Fibroblast of gingiva (primary cell): ENCODE measurements at regions not wholly inside any gene's neighbourhood (a gene's known extent, or its start where the extent isn't known, plus 50 kb on each side); places are given as distances from the start of the nearest gene placed in this dataset.
A peak's percentile ranks its signal among the peaks of the same experiment; 100 is the strongest.
"Not testable (repeated sequence)": the region's sequence is repeated elsewhere in the genome, so short reads cannot be mapped to it uniquely, and the experiment has no call there.

ENCODE experiments used
- DNase-seq: peaks from one replicate; pipeline ENCODE4 v3.0.0-alpha.2; 2011; ENCODE audit warnings: low read depth

DNA sequence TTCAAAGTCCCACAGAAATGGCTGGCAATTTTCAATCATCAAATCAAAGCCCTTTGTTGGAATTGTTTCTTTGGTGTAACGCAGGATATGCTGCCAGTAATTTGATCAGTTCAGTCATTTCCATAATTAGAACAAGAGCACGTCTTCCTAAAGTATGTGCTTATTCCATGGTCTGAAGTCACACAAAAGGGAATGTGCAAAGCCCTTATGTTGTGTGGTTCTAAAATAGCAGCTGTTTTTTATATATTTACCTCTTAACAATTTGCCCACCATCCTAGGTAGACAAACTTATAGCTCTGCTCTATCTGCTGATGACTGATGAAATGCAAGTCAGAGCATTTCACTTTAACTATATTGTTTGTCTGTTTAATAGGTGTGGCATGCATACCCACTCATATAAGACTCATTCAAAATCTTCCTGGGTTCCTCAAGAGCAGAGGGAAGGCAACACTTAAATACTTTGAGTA, 176.1 kb upstream of the SLC38A2 start:
- DNase-seq: peak; percentile 84

DNA sequence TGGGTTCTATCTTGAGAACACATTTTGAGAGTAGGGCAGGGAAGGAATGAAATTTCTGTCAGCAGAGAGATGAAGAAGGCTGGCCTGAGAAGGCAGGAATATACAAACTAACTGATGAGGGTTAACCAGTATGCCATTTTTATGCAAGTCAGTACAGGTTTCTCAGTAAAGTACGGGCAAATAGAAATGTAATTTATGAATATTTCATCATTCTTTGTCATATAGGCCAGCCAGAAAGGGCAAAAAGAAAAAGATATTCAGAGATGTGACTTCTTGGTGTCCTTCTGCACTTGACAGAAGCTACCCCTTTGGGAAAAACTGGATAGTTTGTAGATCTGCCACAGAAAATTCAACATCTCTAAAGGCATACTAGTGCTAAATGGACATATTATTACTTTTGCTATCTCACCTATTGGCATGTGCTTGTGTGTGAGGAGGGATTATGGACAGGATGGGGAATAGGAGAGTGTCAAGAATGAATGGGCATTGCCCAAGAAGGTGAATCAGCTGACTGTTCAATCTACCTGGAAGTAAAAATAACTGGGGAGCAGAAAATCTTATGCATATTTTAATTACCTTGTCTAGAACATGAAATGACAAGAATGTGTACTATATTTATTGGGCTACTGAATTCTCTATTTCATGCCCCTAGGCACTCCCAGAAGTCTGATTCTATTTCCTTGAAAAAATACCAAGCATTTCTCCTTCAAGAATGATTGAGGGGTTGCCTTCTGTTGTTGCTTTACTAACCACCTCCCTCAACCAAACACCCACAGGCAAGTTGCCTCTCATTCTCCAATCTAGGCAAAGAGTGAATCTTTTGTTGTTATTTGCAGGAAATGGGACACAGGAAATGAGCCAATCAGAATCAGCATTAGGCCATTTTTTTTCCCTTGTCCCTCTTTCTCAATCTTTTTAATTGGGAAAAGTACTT, 175.1 kb upstream of the SLC38A2 start:
- peak; percentile 60 for DNase-seq

DNA sequence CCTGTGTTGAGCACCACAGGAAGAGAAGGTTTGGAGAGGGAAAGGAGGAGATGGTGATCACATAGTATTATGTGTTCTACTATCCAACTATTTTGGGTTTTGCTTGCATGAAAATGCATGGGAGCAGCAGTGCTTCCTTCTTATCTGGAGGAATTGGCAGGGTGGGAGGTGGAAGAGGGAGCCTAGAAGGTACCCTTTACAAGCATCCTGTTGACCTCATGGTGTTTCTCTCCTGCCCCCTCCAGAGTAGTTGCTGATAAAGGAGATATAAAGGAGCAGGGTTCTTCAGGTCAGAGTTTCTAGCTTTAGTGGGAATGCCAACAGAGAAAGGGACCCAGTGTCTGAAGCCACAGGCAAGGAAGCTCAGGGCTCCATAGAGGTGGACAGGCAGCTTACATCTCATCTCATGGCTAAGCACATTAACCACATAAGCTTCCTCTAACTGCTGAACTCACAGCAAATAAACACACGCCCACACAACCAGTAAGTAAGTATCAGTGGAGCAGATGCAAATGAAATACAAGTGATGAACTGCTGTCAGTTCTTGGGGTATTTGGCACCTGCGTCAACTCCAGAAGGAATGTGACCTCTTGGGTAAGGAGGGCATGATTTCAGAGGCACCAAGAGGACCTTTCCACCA, 174.2 kb upstream of the SLC38A2 start:
- no peak for DNase-seq

DNA sequence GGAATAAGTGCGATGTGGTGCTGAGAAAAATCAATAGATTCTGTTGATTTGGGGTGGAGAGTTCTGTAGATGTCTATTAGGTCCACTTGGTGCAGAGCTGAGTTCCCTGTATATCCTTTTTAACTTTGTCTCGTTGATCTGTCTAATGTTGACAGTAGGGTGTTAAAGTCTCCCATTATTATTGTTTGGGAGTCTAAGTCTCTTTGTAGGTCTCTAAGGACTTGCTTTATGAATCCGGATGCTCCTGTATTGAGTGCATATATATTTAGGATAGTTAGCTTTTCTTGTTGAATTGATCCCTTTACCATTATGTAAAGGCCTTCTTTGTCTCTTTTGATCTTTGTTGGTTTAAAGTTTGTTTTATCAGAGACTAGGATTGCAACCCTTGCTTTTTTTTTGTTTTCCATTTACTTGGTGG, 170.8 kb upstream of the SLC38A2 start:
- not testable (repeated sequence) for DNase-seq

DNA sequence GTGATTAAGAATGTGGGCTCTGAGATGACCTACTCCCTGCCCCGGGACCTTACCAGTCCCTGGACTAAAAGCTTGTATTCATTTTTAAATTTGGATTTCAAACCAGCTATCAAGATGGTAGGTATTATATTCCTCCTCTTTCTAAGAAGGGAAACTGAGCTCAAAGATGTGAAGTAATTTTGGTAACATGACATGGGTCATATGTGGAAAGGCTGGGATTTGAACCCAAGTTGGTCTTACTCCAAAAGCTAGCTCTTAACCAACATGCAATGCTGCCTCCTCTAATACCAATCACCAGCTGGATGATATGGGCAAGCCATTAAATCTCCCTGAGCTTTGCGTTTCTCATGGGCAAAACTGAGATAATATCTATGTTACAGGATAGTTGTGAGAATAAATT, 166.4 kb upstream of the SLC38A2 start:
- DNase-seq: no peak

DNA sequence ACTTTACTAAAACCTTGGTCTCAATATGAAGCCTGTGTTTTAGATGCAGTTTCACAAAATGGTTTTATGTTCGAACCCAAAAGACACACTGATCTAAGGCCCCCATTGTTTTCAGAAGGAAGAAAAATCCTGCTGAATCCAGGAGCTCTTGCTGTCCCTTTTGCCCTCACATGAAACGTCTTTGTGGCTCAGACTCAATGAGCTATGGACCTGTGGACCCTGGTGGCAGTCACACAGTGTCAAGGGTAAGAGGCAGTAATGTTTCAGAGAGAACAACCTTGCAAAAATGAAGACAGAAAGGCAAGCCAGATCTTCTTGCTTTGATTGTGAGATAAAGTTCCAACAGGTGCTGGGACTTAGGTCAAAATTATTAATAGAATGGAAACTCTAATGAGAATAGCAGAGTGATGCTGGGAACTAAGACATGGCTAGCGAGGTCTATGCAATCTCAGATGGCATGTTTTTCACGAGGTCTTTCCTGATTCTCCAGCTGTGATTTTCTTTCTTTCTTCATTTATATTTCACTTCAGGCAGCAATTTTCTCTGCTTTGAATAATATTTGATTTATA, 164.9 kb upstream of the SLC38A2 start:
- DNase-seq: no peak

DNA sequence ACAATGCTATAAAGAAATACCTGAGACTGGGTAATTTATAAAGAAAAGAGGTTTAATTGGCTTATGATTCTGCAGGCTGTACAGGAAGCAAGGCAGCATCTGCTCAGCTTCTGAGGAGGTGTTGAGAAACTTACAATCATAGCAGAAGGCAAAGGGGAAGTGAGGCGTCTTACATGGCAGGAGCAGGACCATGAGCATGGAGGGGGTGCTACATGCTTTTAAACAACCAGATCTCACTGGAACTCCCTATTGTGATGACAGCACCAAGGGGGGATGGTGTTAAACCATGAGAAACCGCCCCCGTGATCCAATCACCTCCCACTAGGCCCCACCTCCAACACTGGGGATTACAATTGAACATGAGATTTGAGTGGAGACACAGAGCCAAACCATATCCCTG, 163.7 kb upstream of the SLC38A2 start:
- not testable (repeated sequence) for DNase-seq

DNA sequence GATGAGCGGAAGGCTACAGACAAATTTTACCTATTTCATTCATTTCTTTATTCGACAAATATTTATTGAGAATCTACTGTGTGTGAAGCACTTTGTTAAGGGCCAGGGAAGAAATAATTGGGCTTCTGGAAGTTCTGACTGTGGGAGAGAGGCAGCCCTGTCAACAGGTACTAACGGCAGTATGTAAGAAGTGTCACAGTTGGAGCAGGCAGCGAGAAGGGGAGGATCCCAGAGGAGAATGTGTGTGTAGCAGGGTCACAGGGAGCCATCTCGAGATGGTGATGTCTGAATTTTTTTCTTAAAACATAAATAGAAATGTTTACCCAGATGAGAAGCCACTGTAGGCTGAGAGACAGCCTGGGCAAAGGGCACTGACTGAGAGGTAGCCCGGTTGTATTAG, 163.3 kb upstream of the SLC38A2 start:
- DNase-seq: no peak

DNA sequence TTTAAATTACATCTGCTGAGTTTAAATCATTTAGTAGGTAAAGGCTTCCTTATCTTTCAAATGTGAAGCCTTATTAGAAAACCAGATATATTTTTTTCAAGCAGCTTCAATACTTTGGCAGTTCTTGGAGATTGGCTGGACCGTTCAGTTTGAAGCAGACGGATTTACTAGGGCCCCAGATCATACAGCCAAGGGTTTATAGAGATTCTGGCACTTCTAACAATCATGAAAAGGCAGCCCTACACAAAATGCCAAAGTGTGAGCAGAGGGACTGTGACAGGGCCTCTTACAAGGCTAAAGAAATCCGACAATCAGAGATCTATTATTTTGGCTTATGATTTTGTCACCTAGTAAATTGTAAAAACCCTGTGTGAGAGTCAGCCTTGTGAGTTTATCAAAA, 162.8 kb upstream of the SLC38A2 start:
- DNase-seq: no peak

DNA sequence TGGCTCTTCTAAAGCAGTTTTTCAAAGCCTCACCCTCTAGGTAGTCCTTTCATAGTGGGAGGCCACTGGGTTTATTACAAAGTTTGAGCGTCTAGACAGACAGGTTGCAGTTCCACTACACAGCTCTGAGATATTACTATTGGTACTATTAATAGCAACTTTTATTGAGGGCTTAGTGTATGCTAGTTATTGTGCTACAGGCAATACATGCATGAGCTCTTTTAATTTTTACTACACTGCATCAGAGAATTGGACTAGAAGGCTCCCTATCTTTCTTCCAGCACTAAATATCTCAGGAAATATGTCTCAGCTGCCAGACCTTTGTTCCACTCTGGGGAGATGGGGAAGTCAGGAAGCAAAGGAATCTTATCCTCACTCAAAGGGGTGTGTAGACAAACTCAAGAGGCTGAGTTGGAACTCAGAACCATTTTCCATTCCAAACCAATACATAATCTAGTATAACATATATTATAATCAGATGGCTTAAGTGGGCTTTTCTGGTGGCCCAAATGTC, 161.8 kb upstream of the SLC38A2 start:
- no peak for DNase-seq

DNA sequence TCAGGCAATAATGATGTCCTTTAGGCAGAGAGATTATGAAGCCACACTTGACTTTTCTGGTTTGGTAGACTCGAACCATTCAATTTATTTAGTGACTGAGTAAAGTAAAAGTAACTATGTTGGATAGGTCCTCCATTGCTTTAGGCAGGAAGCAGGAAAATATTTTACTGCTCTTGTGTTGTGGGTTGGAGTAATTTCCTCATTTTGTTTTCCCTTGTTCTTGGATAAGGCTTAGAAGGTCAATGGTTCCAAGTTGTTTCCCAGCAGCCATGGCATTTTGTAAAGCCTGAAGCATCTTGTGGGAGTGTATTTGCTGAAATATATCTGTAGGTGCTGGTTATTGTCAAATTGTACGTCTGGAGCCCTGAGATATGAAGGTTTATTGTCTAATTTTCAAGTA, 161.2 kb upstream of the SLC38A2 start:
- DNase-seq: no peak

DNA sequence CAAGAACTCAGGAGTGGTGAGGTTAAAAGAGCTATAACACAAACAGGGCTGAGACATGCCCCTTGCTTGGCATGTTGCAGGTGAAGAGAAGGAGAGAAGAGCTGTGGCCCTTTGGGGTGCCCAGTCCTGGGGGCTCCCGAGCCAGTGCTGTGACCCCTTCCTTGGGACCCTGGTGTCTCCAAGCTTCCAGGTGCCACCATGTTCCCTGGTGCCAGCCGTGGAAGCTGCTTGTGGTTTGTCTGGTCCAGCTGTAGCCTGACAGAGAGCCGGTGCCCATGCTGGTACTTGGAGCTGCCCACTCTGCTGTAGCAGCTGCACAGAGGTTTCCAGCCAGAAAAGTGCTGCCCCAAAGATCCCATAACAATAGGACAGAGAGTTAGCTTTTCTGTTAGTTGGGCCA, 159.2 kb upstream of the SLC38A2 start:
- no peak for DNase-seq

DNA sequence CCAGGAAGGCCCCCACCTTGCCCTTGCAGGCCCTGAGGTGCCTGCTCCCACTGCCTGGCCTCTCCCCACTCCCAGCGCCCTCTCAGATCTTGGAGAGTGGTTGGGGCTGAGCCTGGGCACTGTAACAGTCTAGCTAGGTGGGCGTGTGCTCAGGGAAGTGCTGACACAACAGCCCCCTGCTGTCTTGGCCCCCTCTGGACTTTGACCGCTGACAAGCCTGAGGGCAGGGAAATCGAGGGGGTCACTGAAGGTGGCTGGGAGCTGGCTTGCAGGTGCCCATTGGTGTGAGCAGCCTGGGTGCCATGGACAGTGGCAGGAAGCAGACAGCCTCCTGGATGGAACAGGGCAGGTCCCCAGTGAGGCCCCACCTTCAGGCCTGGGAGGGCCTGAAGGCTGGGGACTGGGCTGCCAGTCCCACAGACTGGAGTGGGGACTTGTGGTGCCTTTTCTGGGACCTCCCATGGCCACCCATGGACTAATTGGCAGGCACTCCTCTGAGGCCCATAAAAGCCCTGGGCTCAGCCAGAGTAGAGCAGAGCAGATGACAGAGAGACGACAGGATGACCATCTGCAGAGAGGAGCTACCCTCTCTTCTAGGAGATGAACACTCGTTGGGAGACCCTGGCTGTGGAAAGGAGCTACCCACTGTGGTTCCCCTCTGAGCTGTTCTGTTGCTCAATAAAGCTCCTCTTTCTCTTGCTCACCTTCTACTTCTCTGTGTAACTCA, 158.6 kb upstream of the SLC38A2 start:
- no peak for DNase-seq

DNA sequence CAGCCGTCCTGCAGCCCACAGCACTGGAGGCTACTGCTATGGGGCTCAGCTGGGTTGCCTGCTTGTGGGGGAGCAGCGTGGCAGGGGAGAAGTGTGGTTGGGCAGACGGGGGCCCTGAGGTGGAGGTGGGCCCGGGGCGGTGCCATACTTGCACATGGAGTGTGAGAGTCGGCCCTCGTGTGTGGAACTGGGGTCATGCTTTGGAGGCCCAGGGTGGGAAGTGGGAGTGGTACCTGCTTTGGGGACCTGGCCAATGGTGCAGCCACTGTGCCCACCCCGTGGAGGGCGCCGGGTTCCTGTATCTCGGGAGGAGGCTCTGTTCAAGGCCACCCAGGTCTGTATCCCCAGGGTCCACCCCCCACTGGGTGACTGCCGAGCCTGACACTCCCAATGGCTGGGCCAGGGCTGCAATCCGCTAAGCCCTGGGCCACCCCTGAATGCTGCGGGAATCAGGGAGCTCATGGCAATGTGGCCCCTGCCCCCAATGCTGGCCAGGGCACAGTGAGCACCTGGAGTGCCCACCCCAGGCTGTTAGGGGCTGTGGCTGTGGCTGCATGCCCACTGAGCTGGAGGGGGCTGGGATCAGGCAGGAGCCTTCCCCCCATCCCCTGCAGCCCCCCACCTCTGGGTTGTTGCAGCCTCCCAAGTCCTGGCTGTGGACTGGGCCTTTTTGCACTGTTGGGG, 157.9 kb upstream of the SLC38A2 start:
- no peak for DNase-seq

DNA sequence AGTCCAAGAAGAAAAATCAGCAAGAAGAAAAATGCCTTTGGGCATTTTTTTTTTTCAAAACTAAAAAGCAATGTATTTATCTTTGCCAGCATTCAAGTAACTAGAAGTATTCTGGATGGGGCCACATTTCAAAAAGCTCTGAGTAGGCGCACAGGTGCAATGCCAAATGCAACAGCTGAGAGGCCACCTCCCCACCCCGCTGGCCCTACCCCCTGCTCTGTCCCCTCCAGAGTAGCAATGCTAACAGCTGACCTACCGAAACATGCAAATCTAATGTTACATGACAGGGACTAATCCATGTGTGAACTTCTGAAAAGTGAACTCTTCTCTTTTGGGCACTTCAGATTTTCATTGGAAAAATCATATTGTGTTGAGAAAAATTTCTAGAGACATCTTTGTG, 153.7 kb upstream of the SLC38A2 start:
- DNase-seq: no peak

DNA sequence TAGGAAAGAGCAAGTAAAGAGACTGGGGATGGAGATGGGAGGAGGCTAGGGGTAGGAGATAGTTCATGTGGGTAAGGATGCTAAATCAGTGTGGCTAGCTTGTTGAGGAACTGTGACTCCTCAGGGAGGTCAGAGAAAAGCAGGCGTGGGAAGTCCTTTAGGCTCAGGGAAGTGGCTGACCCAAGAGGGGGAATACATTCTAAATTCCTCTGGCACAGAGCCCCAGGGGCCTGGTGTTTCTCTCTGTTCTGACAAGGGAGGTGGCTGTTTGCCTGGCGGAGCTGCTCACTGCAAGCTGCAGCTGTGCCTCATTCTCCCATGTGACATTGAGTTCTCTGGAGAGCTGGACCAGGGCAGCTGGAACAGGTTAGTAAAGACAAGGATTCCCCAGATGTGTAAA, 152.2 kb upstream of the SLC38A2 start:
- DNase-seq: peak; percentile 88

DNA sequence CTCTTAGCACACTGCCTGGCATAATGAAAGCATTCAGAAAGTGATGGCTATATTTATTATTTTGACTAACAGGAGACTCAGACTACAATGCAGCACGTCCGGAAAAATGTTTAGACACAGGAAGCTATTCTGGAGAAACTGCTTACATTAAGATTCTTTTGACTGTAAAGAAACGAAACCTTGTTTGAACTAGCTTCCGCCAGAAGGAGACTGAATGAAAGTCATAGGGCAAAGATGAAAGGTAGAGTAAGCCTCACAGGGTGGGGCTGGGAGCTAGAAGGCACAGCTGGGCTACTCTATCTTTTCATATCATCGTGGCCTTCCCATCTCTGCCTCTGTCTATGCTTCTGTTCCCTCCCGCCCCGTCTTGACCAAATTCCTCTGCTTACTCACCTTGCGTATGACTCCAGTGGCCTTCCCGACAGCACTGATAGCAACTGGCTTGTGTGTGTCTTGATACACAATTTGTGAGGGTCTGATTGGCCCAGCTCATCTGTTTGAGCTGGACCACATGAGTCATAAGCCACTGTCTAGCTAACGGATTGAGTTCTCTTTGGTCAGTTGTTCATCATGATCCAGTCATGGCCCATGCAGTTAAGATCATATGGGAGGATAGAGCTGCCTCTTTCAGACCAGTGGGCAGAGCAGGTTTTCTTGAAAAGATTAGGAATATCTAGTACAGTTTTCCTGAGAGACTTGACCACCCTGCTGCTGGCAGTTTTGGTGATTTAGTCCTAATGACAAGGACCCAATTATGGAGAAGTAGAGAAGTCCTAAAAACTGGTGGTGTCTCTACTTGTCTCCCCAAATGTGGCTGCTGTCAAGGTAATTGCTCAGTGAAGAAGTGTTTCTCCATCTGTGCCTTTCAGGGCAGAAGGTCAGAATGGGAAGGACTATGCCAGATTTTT, 151.5 kb upstream of the SLC38A2 start:
- DNase-seq: peak; percentile 37

DNA sequence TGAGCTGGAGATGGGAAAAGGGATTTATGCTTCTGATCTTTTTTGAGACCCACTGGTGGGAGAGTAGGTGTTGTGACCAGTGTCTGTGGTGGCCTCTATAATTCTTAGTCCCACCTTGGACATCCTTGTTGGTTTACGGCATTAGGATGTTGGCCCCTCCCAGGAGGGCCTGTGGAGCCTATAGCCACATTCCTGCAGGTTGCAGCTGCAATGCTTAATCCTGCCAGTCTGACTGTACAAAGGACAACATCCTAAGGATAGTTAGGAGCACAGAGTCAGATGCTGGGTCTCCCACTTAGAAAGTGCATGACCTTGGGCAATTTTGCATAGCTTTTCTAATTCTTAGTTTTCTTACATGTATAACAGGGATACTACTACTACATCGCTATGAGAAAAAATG, 150.9 kb upstream of the SLC38A2 start:
- no peak for DNase-seq

DNA sequence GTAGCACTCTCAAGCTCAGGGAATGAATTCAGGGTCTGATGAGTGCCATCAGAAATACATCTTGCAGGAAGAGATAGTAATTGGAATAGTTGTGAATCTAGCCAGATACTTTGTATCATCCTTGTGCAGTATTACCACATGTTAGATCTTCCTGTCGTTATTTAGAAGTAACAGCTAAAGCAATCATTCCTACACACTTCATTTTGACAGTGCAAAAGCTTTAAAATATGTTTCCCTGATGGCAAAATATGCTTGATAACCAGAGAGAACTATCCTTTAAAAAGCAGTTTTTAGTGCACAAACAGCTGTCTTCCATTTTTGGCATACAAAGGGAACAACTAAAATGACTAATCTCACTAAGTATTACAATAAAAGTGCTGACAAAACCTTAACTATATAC, 149.5 kb upstream of the SLC38A2 start:
- DNase-seq: no peak

DNA sequence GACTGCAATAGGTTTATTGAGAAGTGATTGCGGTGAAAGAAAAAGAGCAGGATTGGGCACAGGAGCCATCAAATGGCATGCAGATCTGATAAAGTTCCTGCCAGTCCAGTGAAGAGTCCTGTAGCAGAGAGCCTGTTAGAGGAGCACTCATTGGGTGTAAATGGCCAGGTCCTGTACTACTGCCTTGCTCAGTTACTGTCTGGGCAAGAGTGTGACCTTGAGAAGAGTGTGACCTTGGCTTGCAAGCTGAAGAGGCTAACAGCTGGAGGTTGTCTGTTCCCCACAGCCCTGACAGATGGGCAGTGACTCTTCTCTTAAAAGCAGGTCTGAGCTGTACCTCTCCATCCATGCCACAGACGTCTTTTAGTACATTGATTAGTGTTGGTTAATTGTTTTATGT, 148.6 kb upstream of the SLC38A2 start:
- DNase-seq: no peak

DNA sequence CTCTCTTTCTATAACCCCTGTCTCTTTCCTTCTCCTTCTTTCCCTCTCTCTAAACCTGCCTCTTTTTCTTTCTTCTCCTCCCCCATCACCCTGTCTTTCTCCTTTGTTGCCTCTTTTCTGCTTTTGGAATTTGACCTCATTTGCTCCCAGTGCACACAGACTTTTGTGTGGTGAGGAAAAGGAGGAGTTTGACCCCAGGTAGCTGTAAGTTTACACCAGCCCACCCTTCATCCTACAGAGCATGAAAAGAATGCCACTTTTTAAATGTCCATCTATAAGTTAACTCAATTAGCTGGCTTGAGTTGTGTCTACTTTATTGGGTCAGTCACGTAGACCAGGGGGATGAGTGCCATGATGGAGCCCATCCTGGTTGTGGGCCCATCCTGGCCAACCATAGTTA, 146.8 kb upstream of the SLC38A2 start:
- DNase-seq: no peak
